ENCODE measurements at regions not wholly inside any gene's neighbourhood (a gene's known extent, or its start where the extent isn't known, plus 50 kb on each side); places are given as distances from the start of the nearest gene placed in this dataset.
"Not testable (repeated sequence)": the region's sequence is repeated elsewhere in the genome, so short reads cannot be mapped to it uniquely, and the experiment has no call there.

DNA sequence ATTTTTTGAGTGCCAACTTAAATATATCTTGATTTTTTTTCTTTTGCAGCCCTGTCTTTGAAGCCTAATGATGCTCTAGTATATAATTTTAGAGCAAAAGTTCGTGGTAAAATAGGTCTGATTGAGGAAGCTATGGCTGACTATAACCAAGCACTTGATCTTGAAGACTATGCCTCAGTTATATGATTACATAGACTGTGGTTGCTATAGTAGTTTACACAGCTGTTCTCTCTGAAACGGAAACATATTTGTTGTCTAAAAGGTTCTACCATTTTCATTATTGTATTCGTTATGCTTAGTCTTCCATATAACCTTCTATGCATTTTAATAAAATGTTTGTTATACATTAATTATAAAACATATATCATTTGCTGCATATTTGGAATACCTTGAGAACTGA is 246.7 kb downstream of the TTC6 start:
- DNase-seq (ENCODE audit: low spot score), result no peak

DNA sequence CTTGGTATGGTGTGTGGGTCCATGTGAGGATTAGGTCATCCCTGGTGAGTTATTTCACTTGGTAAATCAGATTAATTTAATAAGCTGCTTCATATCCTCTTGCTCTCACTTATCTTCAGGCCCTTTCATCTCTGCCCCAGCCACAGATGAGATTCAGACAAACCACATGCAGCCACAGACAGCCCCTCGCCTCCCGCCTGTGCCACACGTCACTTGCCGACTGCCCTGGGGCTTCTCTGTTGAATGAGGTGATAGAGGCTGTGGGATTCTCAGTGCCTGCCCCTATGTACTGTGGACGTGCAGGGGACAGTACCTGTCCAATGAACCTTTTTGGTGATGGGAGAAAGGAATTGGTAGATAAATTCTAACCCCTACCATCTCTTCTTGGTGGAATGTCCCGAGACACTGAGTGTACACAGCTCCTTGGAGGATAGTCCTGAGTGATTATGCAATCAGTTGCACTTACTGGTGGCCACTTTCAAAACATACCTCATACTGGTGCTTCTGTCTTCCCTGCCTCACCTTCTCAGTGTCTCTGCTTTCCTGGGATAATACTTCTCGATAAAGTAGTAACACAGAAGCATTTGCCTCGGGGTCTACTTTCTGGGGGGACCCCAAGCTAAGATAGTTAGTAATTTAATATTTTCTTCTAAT is 248.7 kb downstream of the TTC6 start:
- DNase-seq (ENCODE audit: low spot score), result no peak

DNA sequence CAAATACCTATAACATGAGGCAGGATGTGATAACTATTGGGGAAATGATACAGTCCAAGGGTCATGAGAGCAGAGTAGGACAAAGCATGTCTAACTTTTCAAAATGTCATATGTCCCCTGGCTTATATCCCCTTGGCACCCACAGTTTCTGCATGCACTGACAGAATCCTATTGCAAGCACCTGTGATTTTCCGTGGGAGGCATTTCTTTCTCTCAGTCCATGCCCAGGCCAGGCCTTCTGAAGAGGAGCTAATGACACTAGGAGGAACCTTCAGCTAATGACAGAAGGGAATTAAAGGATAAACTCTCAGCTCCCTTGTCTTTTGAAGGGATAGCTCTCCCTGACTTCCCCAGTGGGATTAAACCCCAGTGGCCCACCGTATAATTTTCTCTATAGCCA is 249.2 kb downstream of the TTC6 start:
- DNase-seq (ENCODE audit: low spot score), result no peak

DNA sequence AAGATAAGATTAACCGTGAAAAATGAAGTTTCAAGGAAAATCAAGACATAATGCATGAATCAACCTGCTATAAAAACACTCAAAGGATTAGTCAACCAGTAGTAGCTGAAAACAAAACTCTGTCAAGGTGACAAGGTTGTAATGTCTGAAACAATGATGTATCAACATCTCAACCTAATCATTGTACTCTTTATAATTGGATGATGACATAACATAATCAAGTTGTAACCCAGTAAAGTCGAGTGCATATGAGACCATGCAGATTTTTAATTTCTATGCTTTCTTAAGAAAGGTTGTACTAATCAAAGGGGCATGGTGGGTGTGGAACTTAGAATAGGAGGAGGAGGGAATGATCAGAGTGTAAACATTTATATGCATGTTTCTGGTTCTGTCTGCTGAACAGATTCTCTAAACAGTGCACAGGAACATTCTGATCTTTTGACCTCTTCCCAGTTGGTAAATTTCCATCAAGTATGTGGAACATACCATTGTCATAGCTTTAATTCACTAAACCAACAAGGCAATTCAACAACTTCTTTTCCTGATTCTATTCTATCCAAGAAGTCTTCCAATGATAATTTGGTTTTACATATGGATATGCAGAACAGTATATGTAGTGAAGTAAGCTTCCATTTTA is 253.7 kb downstream of the TTC6 start:
- DNase-seq (ENCODE audit: low spot score), result no peak

DNA sequence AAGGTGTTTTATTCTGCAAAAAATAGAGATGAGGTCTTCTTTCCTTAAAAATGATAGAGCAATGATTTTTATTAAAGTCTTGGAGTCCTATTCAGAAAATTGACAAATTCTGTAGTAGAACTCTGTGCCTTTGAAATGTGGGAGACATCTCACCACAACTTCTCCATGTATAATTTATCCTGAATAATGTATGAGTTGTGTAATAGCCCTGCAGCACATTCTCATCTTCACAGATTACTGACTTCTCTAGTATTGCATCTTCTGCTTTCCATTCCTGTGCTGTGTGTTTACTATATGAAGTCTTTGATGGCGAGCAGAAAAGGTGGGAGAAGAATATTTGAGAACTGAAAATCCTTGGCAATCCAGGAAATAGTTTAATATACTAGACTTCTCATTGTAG is 255.6 kb downstream of the TTC6 start:
- no peak for DNase-seq (ENCODE audit: low spot score)

DNA sequence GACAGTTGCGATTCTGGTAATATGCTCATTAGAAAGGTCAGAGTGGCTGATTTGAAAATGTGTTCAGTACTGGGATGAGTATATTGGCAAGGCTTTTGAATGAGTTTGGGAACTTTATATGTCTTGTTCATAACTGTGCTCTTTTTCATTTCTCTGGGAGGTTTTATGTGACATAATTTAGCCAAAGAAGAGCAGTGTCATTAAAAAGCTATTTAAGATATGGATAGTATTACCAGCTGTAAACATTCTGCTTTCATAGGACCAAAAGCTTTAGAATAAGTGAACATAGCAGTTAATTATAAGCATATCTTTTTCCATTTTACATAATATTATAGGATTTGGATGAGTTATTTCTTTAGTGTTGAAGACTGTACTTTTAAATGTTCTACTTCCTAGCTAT is 260.4 kb downstream of the TTC6 start:
- no peak for DNase-seq (ENCODE audit: low spot score)

DNA sequence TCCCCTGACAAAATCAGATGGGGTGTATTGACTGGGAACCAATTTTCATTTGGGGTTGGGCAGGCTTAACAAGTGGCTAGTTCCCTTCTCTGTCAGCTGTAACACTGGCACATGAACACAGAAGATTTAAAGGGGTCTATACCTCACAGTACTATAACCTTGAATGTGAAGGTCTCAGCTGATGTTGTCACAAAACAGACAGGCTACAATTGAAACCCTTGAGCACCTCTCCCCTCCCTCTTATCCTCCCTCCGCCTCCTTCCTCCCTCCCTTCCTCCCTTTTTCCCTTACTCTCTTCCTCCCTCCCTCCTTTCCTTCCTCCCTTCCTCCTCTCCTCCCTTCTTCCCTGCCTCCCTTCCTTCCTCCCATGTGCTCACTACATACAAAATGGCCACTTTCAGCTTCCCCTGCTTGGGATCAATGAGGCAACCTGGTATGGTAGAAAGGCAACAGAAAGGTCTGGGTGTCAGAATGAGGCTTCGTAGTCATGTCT is 262.4 kb downstream of the TTC6 start:
- DNase-seq (ENCODE audit: low spot score), result no peak

DNA sequence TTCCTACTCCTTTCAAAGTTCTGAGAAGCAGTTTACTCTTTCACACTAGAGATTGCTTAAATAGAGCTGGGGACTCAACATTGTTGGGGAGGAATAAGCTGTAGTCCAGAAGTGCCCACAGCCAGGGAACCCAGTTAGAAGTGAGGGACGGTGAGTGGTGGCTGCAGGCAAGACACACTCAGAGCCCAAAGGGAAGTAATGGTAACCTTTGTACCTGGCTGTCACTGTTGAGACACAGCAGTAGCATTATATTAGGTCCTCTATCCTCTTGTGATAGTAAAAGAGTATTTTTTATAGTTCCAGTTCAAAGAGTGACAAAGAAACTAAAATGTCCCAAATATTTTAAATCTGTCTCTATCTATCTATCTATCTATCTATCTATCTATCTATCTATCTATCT is 263.3 kb downstream of the TTC6 start:
- DNase-seq (ENCODE audit: low spot score), result no peak

DNA sequence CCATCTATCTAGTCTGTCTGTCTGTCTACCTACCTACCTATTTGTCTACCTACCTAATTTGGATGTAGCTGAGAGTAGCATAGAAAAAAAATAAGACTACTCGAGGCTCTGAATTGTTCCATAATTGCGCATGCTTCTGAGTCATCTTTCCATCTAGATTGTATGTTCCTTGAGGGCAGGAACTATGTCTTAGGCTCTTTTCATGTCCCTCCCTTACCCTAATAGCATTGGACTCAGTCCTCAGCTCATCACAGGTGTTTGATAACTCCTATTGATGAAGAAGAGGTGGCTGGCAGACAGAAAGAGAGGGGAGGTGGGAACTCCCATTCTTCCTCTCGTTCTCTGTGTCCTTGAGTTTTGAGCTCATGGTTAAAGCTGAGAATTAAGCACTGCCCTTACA is 263.7 kb downstream of the TTC6 start:
- no peak for DNase-seq (ENCODE audit: low spot score)

DNA sequence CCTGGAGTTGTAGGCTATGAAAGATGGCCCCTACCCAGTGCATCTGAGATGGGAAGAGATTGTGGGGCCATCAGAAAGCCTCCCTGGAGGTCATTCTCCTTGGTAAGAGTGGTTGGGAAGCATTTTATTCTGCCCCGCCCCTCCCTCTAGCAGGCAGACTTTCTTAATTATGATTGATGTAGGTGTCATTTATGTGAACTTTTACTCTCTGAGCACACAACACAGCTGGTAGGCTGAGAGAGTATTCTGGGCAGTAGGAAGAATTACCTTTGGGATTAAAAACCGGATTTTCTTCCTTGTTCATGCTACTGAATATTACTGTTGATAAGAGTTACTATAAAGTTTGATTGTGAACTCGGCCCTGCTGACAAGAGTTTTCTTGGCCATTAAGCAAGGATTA is 266.8 kb downstream of the TTC6 start:
- DNase-seq (ENCODE audit: low spot score), result no peak

DNA sequence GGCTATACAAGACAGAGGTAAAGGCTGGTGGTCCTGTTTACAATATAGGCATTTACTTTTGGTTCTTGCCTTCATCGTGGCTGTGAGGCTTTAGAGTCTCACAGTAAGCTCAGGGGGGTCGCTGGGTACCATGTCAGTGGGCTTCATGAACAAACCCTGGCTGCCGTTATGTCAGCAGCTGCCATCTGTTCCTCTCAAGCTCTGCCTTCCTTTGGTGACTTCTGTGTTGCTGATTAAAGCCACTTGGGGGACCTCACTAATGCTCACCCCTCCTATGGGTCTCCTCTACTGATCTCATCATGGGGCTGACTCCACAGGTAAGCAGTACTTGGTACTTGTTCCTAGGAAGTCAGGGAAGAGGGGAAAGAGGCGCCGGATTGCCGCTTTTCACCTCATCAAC is 268.7 kb downstream of the TTC6 start:
- no peak for DNase-seq (ENCODE audit: low spot score)

DNA sequence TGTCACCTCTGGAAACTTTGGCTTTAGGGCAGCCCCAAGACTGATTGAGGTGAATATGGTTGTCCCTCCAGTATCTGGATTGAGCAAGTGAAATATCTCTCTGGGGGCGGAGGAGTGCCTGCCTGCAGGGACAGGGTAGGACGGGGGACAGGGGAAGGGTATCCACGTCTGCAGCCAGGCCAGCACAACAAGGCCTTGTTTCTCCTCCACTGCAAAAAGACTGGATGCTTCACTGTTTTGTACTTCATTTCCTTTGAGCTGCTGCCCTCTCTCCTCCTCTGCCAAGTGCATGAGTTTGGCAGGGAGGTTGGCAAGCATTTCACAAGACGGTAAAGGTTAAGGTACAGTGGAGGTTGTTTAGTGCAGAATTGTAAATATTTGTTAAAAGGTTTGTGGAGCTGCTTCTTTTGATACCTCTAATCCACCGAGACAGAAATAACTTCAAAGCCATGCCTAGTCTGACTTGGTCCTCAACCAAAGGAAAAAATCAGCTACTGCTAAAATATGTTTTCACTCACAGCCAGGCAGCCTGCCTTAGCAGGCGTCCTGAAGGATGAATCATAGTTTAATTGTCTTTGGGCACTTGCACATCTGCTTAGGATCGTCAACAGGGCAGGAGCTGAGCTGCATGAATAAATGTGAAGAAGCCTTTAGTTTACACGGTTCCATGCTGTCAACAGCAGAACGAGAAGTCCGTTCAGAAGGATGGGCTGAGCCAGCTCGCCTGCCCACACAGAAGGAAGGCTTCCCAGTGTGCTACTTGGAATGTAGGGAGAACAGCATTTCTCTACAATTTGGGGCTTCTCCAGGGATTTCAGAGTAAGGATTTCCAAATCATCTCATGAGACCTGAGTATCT is 269.7 kb downstream of the TTC6 start:
- DNase-seq (ENCODE audit: low spot score), result no peak

DNA sequence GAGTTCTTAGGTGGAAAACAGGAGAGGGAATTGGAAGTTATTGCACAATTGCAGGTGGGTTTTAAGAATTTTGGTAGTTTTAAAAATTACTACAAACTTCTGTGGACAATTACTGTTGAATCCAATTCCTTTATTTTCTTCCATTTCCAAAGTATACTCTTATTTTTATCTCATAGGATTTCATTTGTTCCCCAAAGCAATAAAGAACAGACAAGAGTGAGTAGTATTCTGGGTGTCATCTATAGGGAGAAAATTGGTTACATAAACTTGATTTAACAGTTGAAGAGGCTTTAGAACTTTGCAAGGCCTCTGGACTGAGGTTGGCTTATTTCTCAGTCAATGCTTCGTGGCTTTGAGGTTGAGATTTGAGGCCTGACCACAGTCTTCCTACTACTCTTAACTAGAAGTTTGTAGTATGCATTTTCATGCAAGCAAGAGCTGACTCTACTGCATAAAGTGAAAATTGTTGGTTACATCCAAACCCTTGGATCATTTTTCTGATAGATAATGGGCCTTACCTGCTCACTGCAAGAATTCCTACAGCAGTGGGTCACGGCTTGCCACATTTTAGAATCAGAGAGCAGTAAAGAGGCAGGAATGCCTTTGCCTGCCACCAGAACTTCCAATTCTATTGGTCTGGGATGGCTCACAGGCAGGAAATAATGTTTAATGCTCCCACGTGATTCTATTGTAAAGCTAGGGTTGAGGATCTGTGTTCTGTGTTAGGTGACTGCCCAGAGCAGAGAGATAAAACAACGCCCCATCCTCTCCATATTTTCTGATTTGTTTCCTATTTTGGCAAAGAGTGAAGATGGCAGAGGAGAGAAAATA is 270.5 kb downstream of the TTC6 start:
- DNase-seq (ENCODE audit: low spot score), result no peak

DNA sequence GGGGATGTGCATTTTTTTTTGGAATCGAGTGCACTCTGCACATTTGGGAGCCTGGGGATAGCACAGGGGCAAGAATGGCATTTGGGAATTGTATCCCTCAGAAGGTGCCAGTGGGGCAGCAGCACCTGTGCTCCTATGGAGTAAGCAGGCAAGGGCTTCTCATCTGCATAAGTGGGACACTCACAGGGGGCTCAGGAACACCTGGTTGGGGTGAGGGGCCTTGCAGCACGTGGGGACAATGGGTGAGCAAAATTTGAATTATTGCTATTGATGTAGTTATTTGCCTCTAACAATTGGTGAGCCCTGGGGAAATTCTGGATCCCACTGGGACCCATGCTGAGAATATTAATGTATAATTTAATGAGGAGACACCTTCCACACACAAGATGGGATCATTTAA is 274.2 kb downstream of the TTC6 start:
- no peak for DNase-seq (ENCODE audit: low spot score)

DNA sequence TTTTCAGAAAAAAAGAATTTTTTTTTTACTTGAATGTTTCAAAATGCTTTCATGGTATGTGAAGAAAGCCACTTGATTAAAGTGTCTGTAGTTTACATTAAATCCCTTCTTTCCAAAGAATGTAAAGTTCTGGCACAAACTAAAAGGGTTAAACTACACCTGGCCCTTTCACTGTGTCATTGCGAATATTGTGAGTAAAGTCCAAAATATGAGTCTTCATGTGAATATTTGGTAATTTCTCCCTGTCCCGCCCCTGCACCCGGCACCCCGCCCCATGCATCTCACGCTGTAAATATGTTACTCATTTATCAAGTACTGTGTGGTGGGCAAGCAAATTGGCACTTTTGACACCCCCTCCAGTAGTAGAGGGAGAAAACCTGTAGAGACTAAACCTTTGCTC is 274.7 kb downstream of the TTC6 start:
- no peak for DNase-seq (ENCODE audit: low spot score)

DNA sequence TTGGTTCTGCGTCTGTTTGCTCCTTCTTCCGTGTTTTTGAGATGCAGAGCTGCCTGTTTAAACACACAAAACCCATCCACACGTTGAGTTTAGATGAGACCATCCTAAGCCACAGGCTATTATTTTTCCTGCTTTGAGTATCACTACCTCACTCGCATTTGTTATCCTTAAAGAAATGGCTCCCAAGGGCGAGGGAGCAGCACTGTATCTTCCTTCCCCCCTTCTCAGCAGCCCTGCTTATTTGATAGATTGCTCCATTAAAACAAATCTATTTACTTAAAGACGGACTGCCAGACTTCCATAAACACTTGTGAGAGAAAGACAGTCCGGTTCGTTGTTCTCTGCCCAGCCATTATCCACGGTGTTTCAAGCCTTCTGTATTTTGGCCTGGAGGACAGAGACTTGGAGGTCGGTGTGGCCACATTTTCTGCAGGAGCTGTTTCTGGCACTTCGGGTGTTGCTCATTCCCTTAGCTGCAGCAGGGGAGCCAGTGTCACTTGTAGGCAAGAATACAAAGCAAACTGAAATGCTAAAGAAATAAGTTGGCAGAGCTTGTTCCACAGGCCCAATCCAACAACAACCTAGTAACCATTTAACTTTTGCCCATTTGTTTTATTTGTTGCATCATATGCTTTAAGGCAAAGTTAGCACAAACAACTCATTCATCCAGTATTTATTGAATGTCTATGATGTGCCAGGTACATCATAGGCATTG is 275.4 kb downstream of the TTC6 start:
- no peak for DNase-seq (ENCODE audit: low spot score)

DNA sequence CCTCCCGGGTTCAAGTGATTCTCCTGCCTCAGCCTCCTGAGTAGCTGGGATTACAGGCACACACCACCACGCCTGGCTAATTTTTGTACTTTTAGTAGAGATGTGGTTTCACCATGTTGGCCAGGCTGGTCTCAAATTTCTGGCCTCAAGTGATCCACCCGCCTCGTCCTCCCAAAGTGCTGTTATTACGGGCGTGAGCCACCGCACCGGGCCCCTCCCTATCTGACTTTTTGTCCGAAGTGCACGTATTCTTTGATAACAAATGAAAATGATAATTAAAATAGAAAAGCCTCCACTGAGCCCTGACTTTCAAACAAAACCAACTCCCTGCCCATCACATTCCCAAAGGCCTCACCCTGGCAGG is 278.6 kb downstream of the TTC6 start:
- DNase-seq (ENCODE audit: low spot score), result not testable (repeated sequence)

DNA sequence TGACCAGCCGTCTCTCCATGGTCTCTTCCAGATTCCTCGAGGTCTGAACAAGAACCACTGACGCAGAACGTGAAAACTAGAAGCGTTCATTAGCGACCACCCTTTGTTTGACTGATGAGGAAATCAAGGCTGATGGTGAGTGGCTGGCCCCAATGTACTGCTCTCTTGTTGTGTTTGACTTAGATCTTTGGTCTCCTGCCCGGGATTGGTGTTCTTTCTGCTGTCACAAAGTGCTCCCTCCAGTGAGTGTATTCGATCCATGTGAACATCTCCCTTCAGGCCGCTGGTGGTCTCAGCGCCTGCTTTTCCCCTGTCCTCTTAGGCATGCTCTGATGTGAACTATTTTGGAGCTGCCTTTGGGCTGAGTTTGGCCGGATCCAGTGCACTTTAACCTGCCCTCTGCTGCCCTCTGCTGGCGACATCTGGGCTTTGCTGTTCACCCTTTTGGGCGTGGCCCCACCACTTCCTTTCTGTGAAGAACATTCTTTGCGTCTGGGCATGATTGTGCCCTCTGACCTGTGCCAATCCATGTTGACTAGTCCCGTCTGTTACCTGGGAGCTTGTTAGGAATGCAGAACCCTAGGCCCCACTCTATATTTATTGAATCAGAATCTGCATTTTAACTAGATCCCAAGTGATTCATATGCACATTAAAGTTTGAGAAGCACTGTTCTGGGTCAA is 279.1 kb downstream of the TTC6 start:
- peak; percentile 76 for DNase-seq (ENCODE audit: low spot score)

DNA sequence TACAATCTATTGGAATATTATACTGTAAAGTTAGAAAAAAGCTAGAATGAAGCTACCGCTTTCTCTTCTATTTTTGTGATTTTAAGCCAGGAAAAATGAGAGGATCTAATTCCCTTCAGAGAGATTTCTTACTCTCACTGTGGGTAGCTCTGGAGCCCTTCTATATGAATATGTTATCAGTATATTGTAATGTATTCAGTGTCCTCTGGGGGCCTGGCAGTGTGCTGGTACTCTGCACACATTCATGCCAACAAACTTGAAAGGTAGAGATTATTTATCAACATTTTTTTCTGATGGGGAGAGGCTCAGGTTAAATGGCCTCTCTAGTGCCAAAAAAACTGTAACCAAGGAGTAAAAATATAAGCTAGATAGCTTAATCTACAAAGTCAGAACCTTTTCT is 292.8 kb downstream of the TTC6 start:
- no peak for DNase-seq (ENCODE audit: low spot score)

DNA sequence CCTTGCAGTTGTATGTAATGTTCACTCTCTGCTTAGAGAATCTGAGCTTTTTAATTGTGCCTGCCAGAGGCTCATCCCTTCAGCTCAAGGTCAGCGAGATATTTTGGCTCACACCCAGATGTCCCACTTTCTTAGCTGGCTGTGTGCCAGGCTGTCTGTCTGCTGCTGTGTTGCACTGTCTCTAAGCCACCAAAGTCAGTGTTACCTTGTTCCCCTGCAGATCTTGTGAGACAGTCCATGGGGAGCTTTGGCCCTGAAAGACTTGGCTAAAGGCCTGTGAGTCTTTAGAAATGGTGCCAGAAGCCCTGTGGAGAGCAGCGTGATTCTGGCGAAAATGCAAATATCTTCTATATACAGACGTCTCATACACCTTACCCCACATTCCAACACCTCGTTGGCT is 293.7 kb downstream of the TTC6 start:
- DNase-seq (ENCODE audit: low spot score), result no peak

DNA sequence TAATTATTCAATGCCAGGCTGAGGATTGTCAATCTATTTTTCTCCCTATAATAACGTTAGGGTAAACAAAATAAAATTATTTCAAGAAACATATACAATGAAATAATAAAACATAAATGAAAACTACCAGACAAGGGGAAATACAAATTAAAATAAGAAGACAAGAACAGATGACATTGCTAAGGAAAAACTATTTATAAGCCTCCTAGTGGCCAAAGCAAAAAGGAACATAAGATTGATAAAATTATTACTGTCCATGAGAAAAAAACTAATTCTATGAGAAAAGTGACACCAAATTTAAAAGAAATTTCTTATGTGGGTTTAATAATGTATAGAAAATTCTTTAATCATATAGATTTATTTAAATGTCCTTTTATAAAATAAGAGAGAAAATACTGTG is 294.7 kb downstream of the TTC6 start:
- DNase-seq (ENCODE audit: low spot score), result no peak
